Chondrocyte (in vitro differentiated cells): ENCODE measurements at regions not wholly inside any gene's neighbourhood (a gene's known extent, or its start where the extent isn't known, plus 50 kb on each side); places are given as distances from the start of the nearest gene placed in this dataset.

ENCODE experiments used
- DNase-seq: peaks from one replicate; pipeline ENCODE4 v3.0.0; 2021; ENCODE audit warnings: mixed read lengths, low spot score
- H3K27ac Mint-ChIP-seq: one replicate; pipeline ENCODE4 v1.8.0; 2021; ENCODE audit warnings: mild to moderate bottlenecking, moderate library complexity, mixed read lengths; ENCODE audit not compliant: unreplicated experiment
- H3K27me3 Mint-ChIP-seq: 2 replicates; pipeline ENCODE4 v1.8.0; 2021; ENCODE audit warnings: low read depth, mixed read lengths
- H3K36me3 Mint-ChIP-seq: 2 replicates; pipeline ENCODE4 v1.8.0; 2021; ENCODE audit warnings: low read depth, mixed read lengths
- H3K4me1 Mint-ChIP-seq: 2 replicates; pipeline ENCODE4 v1.8.0; 2021; ENCODE audit warnings: low read depth, mild to moderate bottlenecking, mixed read lengths
- H3K4me3 Mint-ChIP-seq: one replicate; pipeline ENCODE4 v1.8.0; 2021; ENCODE audit warnings: mild to moderate bottlenecking, moderate library complexity, mixed read lengths; ENCODE audit not compliant: unreplicated experiment
- H3K9me3 Mint-ChIP-seq: 2 replicates; pipeline ENCODE4 v1.8.0; 2021; ENCODE audit warnings: low read depth, mixed read lengths
- TF ChIP-seq, protein P1 (sequence below): fragments of 200-600 bp; sonication (generic); IDR thresholded peaks from 2 replicates; pipeline ENCODE4 v1.5.0; 2021; ENCODE audit warnings: antibody characterized with exemption, mild to moderate bottlenecking, moderate library complexity

DNA sequence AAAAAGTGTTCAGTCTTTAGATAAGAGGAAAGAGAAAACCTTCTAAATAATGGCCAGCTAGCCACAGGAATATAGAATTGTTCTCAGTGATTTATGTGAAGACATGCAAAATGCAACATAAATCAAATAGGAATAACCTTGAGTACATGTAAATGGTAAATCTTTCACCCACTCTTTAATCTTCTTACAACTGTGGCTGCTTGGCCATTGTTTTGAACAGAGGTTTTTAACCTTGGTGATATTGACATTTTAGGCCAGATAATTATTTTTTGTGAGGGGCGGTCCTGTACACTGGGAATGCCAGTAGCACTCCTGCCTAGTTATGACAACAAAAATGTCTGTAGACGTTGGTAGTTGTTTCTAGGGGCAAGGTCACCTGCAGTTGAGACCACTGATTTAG is 479.9 kb upstream of the NOVA1 start:
- Mint-ChIP-seq H3K9me3 (peaks cover 7% of the 10 kb centered on the region), H3K4me1 (no peaks in the 10 kb centered on the region), H3K27ac (no peak overlapping the region), H3K36me3 (no peaks in the 10 kb centered on the region), H3K27me3 (no peaks in the 10 kb centered on the region), H3K4me3 (no peak overlapping the region)
- TF ChIP-seq, protein P1, sequence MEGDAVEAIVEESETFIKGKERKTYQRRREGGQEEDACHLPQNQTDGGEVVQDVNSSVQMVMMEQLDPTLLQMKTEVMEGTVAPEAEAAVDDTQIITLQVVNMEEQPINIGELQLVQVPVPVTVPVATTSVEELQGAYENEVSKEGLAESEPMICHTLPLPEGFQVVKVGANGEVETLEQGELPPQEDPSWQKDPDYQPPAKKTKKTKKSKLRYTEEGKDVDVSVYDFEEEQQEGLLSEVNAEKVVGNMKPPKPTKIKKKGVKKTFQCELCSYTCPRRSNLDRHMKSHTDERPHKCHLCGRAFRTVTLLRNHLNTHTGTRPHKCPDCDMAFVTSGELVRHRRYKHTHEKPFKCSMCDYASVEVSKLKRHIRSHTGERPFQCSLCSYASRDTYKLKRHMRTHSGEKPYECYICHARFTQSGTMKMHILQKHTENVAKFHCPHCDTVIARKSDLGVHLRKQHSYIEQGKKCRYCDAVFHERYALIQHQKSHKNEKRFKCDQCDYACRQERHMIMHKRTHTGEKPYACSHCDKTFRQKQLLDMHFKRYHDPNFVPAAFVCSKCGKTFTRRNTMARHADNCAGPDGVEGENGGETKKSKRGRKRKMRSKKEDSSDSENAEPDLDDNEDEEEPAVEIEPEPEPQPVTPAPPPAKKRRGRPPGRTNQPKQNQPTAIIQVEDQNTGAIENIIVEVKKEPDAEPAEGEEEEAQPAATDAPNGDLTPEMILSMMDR, result no peak
- no peak for DNase-seq

DNA sequence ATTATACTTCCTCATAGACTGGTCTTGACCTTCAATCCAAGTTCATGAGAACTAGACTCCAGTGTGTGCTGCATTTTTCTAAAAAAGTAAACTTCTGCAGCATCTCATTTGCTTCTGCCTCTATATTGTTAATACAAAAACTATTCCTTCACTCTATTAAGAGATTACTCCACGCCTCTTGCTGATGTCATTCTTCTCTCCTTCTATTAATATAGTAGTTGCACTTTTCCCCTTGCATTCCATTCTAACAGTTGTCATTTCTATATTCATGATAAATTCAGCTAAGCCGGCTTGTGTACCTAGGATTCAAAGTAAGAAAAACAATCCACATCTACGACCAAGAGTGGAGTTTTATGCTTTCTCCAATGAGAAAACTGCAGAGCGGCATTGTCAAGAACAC is 480.4 kb upstream of the NOVA1 start:
- no peak overlapping the region for H3K4me3 Mint-ChIP-seq
- no peak for DNase-seq
- H3K4me1 Mint-ChIP-seq, result no peaks in the 10 kb centered on the region

DNA sequence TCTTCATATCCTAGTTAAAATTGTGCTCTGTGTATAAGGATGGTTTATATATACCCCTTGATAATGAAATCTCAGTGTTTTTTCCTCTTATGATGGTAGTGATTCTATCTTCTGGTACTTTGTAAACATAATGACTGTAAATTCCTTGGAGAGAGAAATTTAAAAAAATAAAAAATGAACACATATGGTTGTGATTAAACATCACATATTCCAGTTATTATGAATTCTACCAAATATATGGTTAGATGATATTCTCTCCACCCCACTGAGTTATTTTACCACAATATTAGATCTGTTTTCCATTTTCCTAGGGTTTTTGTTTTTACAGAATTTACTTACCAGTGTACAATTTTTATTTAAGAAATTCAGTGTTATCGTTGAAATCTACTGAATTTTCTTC is 481.9 kb upstream of the NOVA1 start:
- no peaks in the 10 kb centered on the region for H3K4me1 Mint-ChIP-seq
- TF ChIP-seq, protein P1, result no peak

More for the DNA sequence above, 480.4 kb upstream of the NOVA1 start:
- peaks cover 8% of the 10 kb centered on the region for H3K9me3 Mint-ChIP-seq
- H3K27me3 Mint-ChIP-seq, result no peaks in the 10 kb centered on the region
- TF ChIP-seq, protein P1, result no peak
- no peak overlapping the region for H3K27ac Mint-ChIP-seq
- no peaks in the 10 kb centered on the region for H3K36me3 Mint-ChIP-seq

DNA sequence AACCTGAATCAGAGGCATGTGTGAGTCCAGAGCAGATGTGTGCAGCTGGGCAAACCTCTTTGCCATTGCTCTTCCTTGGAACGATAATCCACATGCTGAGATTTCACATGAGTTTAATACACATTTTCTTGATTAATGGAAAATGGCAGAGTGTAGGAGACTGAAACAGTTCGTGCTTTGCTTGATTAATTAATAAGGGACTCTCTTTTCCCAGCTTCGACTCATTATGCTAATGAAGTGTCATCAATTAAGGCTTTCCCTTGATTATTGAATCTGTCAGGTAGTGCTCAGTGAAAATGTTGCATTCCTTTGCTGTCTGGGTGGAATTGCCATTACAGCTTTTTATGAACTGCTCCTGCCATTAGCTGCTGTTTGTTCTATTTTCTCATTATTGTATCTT is 487.7 kb upstream of the NOVA1 start:
- Mint-ChIP-seq H3K4me1 (no peaks in the 10 kb centered on the region), H3K27me3 (no peaks in the 10 kb centered on the region), H3K4me3 (no peak overlapping the region), H3K36me3 (no peaks in the 10 kb centered on the region), H3K27ac (no peak overlapping the region), H3K9me3 (peaks cover 8% of the 10 kb centered on the region)
- TF ChIP-seq, protein P1, result no peak
- DNase-seq, result no peak

More for the DNA sequence above, 481.9 kb upstream of the NOVA1 start:
- Mint-ChIP-seq H3K27ac (no peak overlapping the region), H3K9me3 (peaks cover 8% of the 10 kb centered on the region), H3K27me3 (no peaks in the 10 kb centered on the region), H3K4me3 (no peak overlapping the region), H3K36me3 (no peaks in the 10 kb centered on the region)
- no peak for DNase-seq

DNA sequence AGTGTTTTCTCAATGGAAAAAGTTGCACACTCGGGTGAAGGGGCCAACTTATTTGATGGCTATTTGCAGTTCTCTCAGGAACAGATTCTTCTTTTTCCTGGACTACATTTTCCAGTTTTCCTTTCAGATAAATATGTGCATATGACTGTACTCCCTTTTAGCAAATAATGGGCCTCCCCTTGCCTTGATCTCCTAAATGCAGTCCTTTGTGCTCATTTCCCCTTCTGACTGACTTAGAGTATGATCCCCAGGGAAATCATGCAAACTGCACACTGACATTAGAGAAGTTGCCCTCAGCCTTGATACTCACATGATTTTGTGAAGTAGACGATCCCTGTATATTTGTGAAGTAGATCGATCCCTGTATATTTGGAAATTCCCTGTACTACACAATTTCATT is 492.9 kb upstream of the NOVA1 start:
- no peak overlapping the region for H3K27ac Mint-ChIP-seq
- no peak overlapping the region for H3K4me3 Mint-ChIP-seq
- no peaks in the 10 kb centered on the region for H3K4me1 Mint-ChIP-seq
- H3K36me3 Mint-ChIP-seq, result no peaks in the 10 kb centered on the region
- TF ChIP-seq, protein P1, result no peak
- no peaks in the 10 kb centered on the region for H3K9me3 Mint-ChIP-seq
- DNase-seq, result no peak
- peaks cover 2% of the 10 kb centered on the region for H3K27me3 Mint-ChIP-seq
